ENCODE measurements at regions not wholly inside any gene's neighbourhood (a gene's known extent, or its start where the extent isn't known, plus 50 kb on each side); places are given as distances from the start of the nearest gene placed in this dataset.

DNA sequence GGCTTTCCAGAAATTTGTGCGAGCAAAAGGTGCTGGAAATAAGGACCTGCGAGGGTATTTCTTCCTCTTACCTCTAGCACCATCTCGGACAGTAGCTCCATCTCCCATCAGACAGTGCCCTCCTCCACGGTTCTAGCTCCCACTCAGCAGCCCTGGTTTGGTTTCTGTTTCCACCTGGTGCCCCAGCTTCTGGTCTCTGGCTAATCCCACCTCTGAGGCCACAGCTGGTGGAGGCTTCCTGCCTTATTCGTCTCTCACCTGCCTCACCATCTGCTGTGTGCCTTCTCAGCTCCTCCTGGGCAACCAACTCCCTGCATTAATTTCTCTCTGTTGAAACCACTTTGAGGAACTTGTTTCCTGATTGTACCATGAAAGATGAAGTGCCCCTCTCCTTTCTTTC, 162.4 kb upstream of the CDYL start:
- TF ChIP-seq CTCF (IDR thresholded peaks at IDR 0.05) (no peak), POLR2AphosphoS5 (IDR thresholded peaks at IDR 0.05) (no peak)

Data from gastroesophageal sphincter (tissue), 3 donors.